GM21737 (cell line): ENCODE measurements at regions not wholly inside any gene's neighbourhood (a gene's known extent, or its start where the extent isn't known, plus 50 kb on each side); places are given as distances from the start of the nearest gene placed in this dataset.
"Not testable (repeated sequence)": the region's sequence is repeated elsewhere in the genome, so short reads cannot be mapped to it uniquely, and the experiment has no call there.

Source experiments
- ATAC-seq: cut with Tn5 transposase; IDR thresholded peaks from one replicate; pipeline ENCODE4 v1.9.1; 2021; ENCODE audit warnings: mild to moderate bottlenecking, moderate library complexity; ENCODE audit not compliant: unreplicated experiment

DNA sequence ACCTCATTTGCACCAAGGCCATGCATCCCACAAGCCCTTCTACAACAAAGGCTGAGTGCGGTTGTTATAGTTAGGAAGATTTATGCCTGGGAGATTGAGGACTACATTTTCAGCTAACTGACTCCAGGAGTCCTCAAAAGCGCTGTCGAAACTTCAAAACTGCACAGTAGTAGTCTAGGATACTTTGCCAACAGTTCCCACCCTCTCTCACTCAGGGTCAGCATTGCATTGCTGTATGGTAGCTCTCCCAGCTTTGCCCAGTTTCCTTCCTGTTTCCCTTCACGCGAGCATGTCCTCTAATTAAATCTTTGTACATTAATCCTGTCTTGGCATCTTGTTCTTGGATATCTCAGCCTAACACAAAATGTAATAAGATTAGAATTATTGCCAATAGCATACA, 420.6 kb upstream of the UBE2E3 start:
- ATAC-seq: no peak

DNA sequence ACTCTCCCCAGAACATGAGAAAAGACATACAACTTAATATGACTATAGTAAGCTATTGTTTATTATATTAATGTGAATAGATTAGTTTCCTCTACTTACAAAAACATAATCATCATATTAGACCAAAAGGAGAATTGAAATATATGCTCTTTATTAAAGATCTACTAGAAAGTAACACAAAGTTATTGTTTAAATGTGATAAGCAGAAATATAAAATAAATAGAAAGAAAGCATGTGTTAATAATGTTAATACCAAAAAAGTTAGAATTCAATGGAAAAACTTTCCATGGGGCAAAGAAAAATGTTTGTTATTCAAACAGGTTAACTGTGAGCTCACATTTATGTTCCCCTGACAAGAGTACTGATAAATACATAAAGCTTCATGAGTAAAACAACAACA, 421.4 kb upstream of the UBE2E3 start:
- no peak for ATAC-seq

DNA sequence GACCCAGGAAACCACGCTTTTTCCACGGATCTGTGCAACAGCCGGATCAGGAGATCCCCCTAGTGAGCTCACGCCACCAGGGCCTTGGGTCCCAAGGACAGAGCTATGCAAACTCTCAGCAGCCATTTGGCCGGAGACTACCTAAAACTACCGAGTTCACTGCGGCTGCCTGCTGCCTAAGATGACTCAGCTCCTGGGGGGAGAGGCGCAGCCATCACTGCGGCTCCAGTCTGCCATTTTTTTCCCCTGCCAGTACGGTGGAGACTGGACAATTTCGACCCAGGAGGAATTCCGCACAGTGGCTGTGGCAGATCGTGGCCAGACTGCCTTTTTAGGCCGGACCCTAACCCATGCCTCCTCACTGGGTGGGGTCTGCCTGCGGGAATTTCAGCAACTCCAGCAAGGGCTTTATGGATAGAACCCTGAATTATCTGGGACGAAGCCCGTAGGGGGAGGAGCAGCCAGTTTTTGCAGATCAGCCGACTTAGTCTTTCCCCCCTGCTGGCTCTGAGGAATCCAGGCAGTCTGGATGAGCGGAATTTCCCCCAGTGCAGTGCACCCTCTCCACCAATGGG, 424.9 kb upstream of the UBE2E3 start:
- no peak for ATAC-seq

DNA sequence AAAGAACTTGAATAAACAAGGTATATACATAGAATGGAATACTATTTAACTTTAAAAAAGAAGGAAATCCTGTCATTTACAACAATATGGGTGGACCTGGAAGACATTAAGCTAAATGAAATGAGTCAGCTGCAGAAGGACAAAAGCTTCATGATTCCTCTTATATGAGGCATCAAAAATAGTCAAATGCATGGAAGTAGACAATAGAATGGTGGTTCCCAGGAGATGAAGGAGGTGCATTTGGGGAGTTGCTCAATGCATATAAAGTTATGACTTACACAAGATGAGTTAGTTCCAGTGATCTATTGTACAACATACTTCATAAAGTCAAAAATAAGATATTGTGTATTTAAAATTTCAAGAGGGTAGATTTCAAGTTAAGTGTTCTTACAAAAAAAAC, 426.1 kb upstream of the UBE2E3 start:
- ATAC-seq: no peak

DNA sequence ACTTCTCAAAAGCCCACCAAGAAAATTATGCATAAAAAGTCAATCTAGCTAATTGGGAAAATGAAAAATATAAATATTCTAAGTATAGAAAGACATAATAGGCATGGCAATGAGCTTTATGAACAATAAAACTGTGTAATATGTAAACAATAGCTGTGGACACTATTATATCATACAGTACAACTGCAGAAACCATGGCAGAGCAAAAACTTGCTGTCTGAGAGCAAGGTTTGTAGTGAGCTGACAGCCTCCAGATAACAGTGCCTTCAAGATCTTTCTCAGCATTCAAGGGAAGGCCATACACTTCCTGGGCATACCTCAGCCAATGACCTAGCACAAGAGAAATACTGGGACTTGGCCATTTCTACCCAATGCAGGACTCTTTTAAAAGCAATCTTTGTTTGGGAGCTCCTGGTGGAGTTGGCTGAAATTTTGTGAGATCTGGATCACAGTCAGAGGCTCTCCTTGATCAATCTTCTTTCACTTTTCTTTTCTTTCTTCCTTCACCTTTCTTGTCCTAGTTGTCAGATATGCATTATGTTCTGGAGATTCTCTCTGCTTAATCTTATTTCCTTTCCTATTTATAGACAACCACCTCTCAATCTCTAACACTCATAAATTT, 427.2 kb upstream of the UBE2E3 start:
- ATAC-seq: no peak

DNA sequence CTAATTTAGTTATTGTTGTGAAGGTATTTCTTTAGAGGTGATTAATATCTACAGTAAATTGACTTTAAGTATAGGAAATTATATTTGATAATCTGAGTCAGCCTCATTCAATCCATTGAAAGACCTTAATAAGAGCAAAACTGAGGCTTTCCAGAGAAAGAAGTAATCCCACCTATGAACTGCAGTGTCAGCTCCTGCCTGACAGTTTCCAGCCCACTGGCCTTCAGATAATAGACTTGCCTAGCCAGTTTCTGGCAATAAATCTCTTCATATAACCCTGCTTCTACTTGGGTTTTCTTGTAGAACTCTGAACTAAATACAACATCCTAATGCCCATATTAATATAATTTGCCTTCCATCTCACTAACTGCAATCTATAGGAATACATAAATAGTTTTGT, 437.9 kb upstream of the UBE2E3 start:
- ATAC-seq: no peak

DNA sequence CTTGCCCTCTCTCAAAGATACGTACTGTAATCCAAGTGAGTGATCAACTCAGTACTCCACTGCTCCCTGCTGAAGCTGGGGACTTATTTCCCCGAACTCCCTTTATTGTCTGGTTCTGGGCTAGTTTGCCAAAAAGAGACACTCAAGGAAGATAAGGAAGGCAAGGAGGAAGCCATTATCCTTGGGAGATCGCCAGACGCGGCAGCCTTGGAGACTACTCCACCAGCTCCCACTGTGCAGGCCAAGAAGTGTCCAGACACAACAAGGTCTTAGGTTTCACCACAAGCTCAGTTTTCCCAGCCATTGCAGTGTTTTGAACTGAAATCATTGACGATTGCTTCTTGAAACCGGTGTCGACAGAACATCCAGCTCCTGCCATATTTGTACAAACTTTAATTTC, 439.6 kb upstream of the UBE2E3 start:
- no peak for ATAC-seq

DNA sequence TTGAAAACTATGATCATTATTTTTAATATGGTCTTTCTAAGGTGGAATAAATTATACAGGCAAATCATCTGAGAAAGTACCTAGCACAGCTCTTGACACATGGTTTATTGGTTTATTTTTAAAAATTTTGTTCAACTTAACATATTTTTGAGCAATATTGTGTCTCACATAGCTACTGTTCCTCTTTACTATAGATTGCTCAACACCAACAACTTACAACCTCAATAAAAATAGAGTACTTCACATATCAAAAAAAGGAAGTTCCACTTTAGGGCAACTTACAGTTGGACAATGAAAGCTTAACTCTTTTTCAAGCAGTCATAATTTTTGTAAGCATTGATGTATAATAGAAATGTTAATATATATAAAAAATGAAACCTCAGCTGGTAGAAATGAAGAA, 440.9 kb upstream of the UBE2E3 start:
- no peak for ATAC-seq

DNA sequence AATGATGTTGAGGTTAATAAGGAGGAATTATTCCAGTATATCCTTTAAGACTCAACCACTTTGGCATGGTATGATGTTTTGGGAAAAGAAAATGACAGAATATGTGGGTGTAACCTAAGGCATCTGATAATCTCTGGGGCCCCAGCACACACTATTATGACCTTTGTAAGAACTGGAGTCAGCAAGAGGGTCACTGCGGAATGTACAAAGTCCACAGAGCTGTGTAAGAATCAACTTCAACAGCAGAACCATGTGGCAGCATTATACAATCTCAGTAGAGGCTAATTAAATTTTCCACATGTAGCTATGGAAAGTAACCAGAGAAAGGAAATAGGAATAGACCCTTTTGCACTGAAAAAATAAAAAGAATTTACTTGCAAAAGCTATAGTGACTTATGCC, 445.1 kb upstream of the UBE2E3 start:
- no peak for ATAC-seq

DNA sequence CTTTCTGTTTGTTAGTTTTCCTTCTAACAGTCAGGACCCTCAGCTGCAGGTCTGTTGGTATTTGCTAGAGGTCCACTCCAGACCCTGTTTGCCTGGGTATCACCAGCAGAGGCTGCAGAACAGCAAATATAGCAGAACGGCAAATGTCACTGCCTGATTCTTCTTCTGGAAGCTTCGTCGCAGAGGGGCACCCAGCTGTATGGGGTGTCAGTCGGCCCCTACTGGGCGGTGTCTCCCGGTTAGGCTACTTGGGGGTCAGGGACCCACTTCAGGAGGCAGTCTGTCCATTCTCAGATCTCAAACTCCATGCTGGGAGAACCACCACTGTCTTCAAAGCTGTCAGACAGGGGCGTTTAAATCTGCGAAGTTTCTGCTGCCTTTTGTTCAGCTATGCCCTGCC, 448.6 kb upstream of the UBE2E3 start:
- ATAC-seq: not testable (repeated sequence)

DNA sequence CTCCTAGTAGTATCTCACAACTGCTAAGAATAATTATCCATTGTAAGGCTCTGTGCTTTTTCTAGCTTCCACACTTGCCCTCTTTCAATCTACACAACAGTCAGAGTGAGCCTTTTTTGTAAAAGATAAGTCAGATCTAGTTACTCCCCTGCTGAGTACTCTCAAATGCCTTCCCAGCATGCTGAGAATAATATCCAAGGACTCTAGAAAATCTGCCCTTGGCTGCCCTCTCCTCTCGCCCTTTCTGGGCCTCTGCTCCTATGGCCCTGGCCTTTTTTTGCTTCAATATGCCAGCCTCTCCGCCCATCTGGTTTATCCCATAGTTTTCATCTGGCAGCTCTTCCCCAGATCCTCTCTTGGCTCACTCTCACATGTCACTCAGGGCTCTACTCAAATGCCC, 455.9 kb upstream of the UBE2E3 start:
- no peak for ATAC-seq

DNA sequence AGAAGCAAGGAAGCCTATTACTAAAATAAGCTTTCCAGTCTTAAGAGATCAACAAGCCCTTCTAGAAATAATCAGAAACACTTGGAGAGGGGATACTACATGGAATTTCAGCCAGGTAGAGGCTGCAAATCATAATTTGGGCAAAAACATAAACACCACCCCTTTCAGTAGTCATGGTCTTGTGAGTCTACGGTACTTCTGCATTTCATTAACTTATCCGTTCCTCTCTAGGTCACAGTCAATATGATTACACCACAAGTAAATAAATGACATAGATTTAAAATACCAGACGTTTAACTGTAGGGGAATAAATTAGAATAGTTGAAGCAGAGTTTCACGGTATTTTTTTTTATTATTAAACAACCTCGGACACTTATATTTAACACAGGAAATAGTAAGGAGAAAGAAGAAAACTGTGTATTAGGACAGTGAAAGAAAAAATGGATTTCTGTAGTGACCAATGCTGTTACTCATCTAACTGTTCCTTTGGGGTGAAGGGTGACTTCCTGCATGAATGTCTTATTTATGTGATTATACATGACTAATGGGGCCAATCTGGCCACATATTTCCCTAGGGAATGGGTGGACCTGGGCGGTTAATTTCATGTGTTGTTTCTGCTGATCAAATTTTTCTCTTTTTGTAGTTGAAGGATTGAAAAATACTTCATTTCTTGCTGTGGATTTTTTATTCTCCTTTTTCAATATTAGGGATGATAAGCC, 456.6 kb upstream of the UBE2E3 start:
- no peak for ATAC-seq

DNA sequence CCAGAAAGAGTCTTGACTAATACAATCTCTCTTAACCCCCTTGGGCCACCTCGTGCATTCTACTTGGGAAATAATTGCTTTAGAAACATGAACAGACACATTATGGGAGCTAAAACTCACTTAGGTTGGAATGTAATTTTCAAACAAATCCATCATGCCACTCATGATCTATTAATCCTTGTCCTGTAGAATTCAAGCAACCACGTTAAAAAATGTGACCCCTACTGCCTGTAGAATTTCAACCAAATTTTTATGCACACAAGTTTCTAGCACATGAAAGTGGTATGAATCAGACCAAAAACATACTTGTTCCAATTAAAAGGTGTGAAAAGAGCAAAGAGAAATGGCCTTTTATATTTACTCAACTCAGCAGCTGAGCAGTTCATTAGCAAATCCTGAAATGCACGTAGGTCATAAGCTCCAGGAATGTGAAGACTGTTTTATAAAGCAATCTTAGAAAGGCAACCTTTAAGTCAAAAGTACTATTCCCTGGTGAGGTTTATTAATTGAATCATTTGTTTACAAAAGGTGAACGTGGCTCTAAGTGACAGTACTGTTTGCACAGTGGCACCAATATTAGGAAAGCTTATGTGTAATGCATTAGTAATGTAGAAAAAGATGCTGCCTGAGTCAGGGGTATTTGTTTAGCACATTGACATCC, 459.4 kb upstream of the UBE2E3 start:
- ATAC-seq: no peak

DNA sequence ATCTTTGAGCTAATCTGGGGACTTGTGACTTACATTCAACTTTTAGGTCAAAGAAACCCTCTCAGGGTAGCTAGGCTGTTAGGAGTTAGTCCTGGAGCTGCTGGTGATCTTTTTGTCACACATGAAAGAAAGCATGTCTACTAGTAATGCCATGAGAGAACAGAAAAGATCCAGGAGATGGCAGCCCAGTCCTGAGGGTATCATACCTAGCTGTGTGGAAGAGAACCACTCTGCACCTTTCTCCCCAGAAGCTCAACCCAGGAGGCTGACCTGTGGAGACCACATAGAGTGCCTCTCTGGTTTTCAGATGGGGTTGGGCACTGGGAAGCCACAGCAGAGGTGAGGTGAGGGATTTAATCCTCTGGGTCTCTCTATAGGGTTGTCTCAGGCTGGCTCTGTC, 460.2 kb upstream of the UBE2E3 start:
- no peak for ATAC-seq

DNA sequence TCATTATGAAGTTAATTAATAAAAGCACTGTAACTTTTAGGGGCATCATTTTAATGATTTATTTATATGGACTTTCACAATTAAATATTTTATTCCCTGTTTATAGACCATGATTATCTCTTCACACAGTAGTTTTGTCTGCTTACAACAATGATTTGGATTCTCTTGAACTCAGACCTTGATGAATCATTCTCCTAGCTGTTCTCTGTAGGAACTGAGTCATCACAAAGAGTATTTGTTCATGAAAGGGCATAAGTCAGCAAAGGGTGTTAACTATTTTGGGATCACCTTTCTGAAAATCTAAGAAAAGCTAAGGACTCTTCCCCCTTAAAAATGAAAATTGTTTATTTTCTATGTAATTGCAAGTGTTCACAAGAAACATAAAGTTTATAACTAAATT, 461.1 kb upstream of the UBE2E3 start:
- ATAC-seq: no peak

DNA sequence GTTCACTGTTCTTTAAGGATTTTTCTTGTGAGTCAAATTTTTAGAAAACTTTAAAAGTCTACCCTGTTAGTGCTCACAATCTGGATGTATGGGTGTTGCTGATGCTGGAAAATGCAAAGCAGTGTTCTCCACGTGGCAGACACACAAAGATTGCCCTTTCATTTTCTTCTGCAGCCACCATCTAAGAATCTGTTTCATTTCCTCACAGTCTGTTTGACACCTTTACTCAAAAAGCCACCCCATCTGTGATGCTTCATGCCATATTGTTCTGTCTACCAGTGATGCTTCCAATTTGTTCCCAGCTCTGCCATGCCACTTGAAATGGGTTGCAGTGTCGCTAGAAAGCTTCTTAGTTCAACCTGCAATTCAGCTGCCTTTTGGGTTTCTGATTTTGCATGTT, 464.2 kb upstream of the UBE2E3 start:
- ATAC-seq: no peak

DNA sequence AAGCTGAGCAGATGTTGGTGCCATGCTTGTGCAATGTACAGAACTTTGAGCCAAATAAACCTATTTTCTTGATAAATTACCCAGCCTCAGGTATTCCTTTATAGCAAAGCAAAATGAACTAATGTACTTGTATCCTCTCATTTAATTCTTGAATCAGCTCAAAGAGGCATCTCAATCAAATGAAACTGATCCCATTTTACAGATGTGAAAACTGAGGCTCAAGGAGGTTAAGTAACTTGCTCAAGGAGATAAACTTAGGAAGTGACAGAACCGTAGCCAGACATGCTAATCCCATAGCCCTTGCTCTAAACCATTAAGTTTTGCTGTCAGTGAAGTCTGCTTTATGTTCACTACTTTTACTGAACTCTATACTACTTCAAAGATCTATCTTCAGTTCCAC, 467.0 kb upstream of the UBE2E3 start:
- no peak for ATAC-seq

DNA sequence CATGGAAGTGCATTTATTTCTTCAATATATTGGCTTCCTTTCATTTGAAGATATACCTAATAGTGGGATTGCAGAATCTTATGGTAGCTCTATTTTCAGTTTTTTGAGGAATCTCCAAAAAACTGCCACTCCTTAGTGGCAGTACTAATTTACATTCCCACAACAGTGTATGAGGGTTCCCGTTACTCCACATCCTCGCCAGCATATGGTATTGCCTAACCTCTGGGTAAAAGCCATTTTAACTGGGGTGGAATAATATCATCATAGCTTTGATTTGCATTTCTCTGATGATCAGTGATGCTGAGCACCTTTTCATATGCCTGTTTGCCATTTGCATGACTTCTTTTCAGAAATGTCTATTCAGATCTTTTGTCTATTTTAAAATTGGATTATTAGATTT, 471.9 kb upstream of the UBE2E3 start:
- ATAC-seq: no peak

DNA sequence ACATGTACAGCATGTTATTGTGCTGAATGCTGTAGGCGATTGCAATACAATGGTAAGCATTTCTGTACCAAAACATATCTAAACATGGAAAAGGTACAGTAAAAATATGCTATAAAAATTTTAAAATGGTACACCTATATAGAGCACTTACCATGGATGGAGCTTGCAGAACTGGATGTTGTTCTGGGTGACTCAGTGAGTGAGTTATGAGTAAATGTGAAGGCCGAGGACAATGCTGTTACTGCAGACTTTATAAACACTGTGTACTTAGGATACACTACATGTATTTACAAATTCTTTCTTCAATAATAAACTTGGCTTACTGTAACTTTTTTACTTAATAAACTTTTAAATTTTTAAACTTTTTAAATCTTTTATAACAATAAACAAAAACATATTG, 473.4 kb upstream of the UBE2E3 start:
- ATAC-seq: no peak

DNA sequence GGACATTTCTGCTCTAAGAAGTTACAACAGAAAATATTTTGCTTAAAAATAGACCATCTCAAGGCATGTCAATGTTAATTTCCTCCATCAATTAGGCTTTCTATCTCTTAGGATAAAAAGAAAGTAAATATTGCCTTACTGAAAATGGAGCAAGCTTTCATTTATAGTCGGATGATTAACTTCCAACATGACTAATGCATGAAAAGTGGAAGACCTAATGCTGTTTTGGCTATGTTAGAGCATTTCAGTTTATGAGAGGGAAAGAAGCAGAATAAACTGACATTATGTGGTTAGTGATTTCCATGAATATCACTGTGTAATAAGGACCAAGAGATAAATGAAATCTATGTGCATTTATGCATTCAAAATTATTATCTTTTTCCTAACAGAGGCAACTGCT, 475.2 kb upstream of the UBE2E3 start:
- no peak for ATAC-seq

DNA sequence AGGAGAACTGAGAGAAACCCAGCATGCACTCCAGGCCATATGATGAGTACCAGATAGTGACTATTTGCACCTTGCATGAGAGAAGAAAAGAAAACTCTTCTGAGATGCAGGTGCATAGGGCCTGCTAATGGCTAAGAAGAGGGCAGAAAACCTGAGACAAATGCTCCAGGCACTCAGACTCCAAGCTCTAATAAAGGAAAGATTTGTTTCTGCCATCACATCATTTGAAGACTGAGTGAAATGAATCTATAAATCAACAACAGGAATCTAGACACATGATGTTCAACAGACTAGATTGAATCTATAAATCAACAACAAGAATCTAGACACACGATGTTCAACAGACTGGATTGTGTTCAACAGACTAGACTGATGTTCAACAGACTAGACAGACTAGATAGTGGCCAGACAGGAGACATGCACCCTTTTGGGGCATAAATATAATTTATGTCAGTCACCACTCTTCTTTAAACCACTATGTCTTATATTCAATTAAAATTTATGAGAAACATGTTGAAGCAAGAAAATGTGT, 482.7 kb upstream of the UBE2E3 start:
- ATAC-seq: no peak

DNA sequence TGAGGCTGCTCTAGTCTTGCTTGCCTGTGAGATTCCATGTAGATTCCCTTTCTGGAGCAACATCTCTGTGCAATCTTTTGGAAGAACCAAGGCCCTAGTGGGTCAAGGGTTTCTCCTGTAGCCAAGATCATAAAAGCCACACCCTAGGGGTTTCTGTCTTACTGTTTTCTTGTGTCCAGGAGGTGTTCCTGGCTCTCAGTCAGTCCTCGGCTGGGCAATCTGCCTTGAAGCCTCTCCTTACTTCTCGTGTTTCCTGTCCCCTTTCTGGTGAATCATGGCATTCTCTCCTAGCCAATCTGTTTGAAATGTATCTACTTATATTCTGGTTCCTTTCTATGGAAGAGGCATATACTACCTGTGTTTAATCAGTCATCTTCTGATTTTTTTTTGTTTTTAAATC, 484.8 kb upstream of the UBE2E3 start:
- no peak for ATAC-seq
